ENCODE measurements at regions not wholly inside any gene's neighbourhood (a gene's known extent, or its start where the extent isn't known, plus 50 kb on each side); places are given as distances from the start of the nearest gene placed in this dataset.
"Not testable (repeated sequence)": the region's sequence is repeated elsewhere in the genome, so short reads cannot be mapped to it uniquely, and the experiment has no call there.

DNA sequence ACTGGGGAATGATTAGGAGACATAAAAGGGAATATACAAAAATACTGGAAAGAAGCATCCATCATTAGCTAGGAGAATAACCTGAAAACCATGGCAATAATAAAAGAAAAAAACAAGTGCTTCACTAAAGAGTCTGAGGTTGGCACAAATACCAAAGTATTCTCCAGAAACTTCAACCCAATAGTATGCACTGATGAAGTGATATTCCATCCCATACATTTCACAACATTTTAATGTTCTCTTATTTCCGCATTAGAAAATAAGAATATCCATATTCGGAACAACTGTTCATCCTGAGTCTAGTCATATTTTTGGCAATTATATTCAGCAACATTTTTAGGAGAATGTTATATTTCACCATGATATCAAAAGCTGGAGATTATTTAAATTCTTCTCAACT, 116.2 kb downstream of the POSTN start:
- no peak overlapping the region for H3K27ac Mint-ChIP-seq
- no peaks in the 10 kb centered on the region for H3K27me3 Mint-ChIP-seq
- H3K9me3 Mint-ChIP-seq = no peaks in the 10 kb centered on the region
- H3K4me1 Mint-ChIP-seq = no peaks in the 10 kb centered on the region
- no peak for ATAC-seq
- no peaks in the 10 kb centered on the region for H3K36me3 Mint-ChIP-seq
- no peak overlapping the region for H3K4me3 Mint-ChIP-seq

- ATAC-seq = no peak
- Mint-ChIP-seq H3K27ac (no peak overlapping the region), H3K36me3 (no peaks in the 10 kb centered on the region), H3K9me3 (no peaks in the 10 kb centered on the region), H3K27me3 (no peaks in the 10 kb centered on the region), H3K4me3 (no peak overlapping the region), H3K4me1 (no peaks in the 10 kb centered on the region)
Measured at GRCh38 chr13:37481885-37482227, 116.7 kb downstream of the POSTN start.

DNA sequence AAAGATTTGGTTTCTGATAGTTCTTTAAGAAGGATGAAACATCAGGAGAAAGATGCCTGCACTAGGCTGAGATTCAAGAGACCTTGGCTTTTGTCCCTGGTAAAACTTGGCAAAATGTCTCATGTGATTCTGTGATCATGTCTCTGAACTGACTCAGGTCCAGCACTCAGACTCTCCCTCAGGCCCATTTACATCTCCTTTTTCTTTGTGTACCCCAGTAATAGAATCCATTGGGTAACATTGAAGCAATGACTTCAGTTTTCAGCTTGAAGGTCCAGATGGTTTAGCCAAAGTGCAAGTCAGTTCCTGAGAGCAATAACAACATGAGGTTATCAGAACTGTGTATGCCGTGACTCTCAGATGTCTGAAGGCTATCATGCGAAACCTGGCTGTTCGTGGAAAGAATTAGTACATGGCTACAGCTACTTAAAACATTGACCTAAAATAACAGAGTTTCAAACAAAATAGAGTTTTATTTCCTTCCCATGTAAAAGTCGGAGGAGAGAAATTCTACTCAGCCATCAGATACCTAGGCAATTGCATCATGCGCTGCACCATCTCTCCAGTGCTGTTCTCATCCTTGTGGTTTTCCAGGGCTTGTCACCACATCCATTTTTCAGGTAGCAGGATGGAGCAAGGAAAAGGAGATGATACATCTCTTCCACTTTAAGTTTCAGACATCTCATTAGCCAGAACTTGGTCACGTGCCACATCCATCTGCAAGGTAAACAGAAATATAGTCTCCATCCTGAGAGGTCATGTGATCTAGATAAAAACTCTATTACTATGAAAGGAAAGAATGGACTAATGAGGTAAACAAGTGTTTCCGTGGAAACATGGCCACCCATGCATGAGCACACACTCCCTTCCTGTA, 117.3 kb downstream of the POSTN start:
- Mint-ChIP-seq H3K27me3 (no peaks in the 10 kb centered on the region), H3K4me3 (no peak overlapping the region), H3K36me3 (no peaks in the 10 kb centered on the region), H3K9me3 (no peaks in the 10 kb centered on the region), H3K27ac (no peak overlapping the region), H3K4me1 (no peaks in the 10 kb centered on the region)
- ATAC-seq = no peak

DNA sequence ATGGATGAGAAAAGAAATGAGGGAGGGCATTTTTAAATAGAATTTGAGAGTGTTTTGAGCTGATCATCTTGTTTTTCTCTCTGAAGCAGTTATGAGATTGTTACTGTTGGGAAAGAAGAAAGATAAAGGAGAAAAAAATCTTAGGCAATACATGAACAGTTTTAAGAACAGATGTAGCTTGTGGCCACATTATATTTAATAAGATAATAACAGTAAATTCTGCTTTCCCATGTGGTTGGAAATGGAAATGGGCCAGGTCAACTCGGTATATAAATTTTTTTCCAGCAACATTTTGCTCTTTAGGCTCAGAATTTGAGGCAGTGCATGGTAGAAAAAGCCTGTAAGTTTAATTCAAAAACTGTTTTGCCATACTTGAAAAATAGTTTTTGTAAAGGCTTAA, 118.7 kb downstream of the POSTN start:
- Mint-ChIP-seq H3K4me3 (no peak overlapping the region), H3K27ac (no peak overlapping the region), H3K27me3 (no peaks in the 10 kb centered on the region), H3K9me3 (no peaks in the 10 kb centered on the region), H3K4me1 (no peaks in the 10 kb centered on the region), H3K36me3 (no peaks in the 10 kb centered on the region)
- no peak for ATAC-seq

- Mint-ChIP-seq H3K27me3 (no peaks in the 10 kb centered on the region), H3K27ac (no peak overlapping the region), H3K4me1 (no peaks in the 10 kb centered on the region), H3K36me3 (no peaks in the 10 kb centered on the region), H3K4me3 (no peak overlapping the region), H3K9me3 (no peaks in the 10 kb centered on the region)
- no peak for ATAC-seq
Measured at GRCh38 chr13:37476874-37477273, 121.7 kb downstream of the POSTN start.

- Mint-ChIP-seq H3K4me1 (no peaks in the 10 kb centered on the region), H3K36me3 (no peaks in the 10 kb centered on the region), H3K4me3 (no peak overlapping the region), H3K27me3 (no peaks in the 10 kb centered on the region), H3K9me3 (no peaks in the 10 kb centered on the region), H3K27ac (no peak overlapping the region)
- no peak for ATAC-seq
Measured at GRCh38 chr13:37475966-37476365, 122.6 kb downstream of the POSTN start.

GRCh38 chr13:37475151-37475550, 123.4 kb downstream of the POSTN start:
- no peaks in the 10 kb centered on the region for H3K9me3 Mint-ChIP-seq
- no peaks in the 10 kb centered on the region for H3K4me1 Mint-ChIP-seq
- H3K36me3 Mint-ChIP-seq = no peaks in the 10 kb centered on the region
- no peaks in the 10 kb centered on the region for H3K27me3 Mint-ChIP-seq
- no peak overlapping the region for H3K27ac Mint-ChIP-seq
- H3K4me3 Mint-ChIP-seq = no peak overlapping the region
- no peak for ATAC-seq

DNA sequence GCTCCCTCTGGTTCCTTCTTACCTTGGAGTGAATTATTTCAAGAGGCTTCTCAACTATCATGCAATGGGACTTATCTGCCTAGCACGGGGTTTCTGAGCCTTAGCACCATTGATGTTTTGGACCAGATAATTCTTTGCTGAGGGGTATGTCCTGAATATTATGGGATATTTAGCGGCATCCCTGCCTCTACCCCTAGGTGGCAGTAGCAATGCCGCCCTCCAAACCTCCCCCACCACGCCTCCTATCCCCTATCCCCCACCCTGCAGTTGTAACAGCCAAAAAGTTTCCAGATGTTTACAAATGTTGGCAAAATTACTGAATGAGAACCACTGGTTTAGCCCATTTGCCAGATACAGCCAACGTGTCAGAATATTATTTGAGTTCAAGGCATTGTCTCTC, 125.5 kb downstream of the POSTN start:
- Mint-ChIP-seq H3K9me3 (no peaks in the 10 kb centered on the region), H3K36me3 (no peaks in the 10 kb centered on the region), H3K4me3 (no peak overlapping the region), H3K27me3 (no peaks in the 10 kb centered on the region), H3K4me1 (no peaks in the 10 kb centered on the region), H3K27ac (no peak overlapping the region)
- ATAC-seq = no peak

- H3K27me3 Mint-ChIP-seq, H3K36me3 Mint-ChIP-seq, H3K9me3 Mint-ChIP-seq, H3K27ac Mint-ChIP-seq, ATAC-seq, H3K4me3 Mint-ChIP-seq, H3K4me1 Mint-ChIP-seq: not testable (repeated sequence)
Measured at GRCh38 chr13:37472266-37472665, 126.3 kb downstream of the POSTN start.

GRCh38 chr13:37460166-37460565, 138.4 kb downstream of the POSTN start:
- Mint-ChIP-seq H3K36me3 (no peaks in the 10 kb centered on the region), H3K27me3 (no peaks in the 10 kb centered on the region)

GRCh38 chr13:37457612-37458011, 141.0 kb downstream of the POSTN start:
- no peaks in the 10 kb centered on the region for H3K36me3 Mint-ChIP-seq
- ATAC-seq = no peak
- H3K27ac Mint-ChIP-seq = no peak overlapping the region
- H3K4me1 Mint-ChIP-seq = no peaks in the 10 kb centered on the region
- H3K4me3 Mint-ChIP-seq = no peak overlapping the region
- peaks cover 3% of the 10 kb centered on the region for H3K9me3 Mint-ChIP-seq
- H3K27me3 Mint-ChIP-seq = no peaks in the 10 kb centered on the region

More at GRCh38 chr13:37460166-37460565, 138.4 kb downstream of the POSTN start:
- Mint-ChIP-seq H3K4me1 (no peaks in the 10 kb centered on the region), H3K27ac (no peak overlapping the region), H3K4me3 (no peak overlapping the region), H3K9me3 (no peaks in the 10 kb centered on the region)
- ATAC-seq = no peak

DNA sequence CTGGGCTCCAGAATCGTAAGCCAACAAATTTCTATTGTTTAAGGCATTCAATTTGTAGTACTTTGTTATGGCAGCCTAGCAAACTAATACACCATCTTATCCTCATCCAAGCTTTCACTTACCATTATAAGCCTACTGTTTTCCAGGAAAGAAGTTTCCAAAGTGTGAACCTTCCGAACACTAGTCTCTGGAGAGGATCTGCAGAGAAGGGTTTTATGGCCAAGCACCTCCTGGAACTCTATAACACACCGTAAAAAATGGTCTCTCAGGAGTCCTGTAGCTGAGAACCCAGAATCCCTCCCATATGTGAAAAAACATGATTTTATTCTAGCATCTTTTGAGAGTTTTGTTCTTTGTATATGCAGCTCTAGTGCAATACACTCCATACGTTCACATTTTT, 142.1 kb downstream of the POSTN start:
- H3K27ac Mint-ChIP-seq = no peak overlapping the region
- peaks cover 3% of the 10 kb centered on the region for H3K9me3 Mint-ChIP-seq
- no peaks in the 10 kb centered on the region for H3K36me3 Mint-ChIP-seq
- no peaks in the 10 kb centered on the region for H3K4me1 Mint-ChIP-seq
- ATAC-seq = no peak
- H3K27me3 Mint-ChIP-seq = no peaks in the 10 kb centered on the region
- H3K4me3 Mint-ChIP-seq = no peak overlapping the region

GRCh38 chr13:37456041-37456440, 142.5 kb downstream of the POSTN start:
- Mint-ChIP-seq H3K36me3 (no peaks in the 10 kb centered on the region), H3K4me1 (no peaks in the 10 kb centered on the region), H3K4me3 (no peak overlapping the region), H3K27ac (no peak overlapping the region), H3K27me3 (no peaks in the 10 kb centered on the region), H3K9me3 (peaks cover 3% of the 10 kb centered on the region)
- ATAC-seq = no peak

DNA sequence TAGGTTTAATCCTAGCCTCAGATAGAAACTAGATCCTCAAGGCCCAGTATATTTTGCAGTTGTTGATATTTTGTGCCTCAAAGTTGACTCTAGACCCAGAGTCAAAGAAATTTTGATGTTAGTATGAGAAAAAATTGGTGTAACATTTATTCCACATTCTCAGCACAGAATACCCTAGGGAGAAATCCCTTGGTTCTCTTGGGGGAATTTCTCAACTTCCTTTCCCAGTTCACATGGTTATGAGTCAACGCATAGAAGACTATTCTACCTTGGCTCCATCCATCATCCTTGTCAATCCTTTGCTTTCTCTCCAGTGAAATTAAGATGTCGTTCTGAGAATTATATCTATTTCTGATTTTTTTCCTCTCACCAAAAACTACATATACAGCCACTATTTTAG, 145.3 kb downstream of the POSTN start:
- Mint-ChIP-seq H3K27ac (no peak overlapping the region), H3K36me3 (no peaks in the 10 kb centered on the region), H3K9me3 (peaks cover 3% of the 10 kb centered on the region), H3K4me1 (no peaks in the 10 kb centered on the region), H3K4me3 (no peak overlapping the region), H3K27me3 (no peaks in the 10 kb centered on the region)
- ATAC-seq = no peak

DNA sequence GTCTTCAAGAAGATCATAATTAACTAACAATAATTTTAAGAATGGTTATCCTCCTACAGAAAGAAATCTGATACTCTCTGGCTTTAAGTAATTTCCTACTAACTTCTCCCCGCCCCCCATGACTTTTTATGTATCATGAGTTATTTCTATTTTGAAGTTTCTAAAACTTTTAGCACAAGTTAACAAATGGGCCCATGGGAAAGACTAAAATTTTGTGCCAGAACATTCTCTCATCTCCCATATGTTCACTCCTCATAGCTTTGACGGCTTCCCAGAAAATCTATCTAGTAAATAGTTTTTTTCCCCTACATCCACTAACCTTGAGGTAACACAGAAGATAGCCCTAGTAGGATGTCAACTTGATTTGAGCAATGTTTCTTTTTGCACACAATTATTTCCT, 148.3 kb downstream of the POSTN start:
- H3K27ac Mint-ChIP-seq = no peak overlapping the region
- no peaks in the 10 kb centered on the region for H3K36me3 Mint-ChIP-seq

DNA sequence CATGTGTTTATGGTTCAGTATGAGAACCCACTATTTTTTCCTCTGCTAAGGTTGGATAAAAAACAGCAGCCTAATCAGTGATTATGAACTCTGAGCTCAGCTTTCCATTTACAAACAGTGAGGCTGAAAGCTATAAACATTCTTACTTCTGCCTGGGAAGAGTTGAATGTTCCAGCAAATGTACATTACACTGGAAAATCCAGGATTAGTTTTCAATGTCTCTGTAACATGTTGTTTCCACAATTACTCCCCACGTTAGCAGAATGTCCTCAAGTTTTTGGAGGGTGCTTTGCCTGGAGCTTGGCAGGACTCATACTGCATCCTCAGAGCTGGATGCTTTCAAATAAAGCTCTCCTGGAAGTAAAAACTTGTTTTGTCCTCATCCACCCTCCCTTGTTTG, 150.4 kb downstream of the POSTN start:
- no peaks in the 10 kb centered on the region for H3K27me3 Mint-ChIP-seq
- H3K27ac Mint-ChIP-seq = no peak overlapping the region
- H3K9me3 Mint-ChIP-seq = no peaks in the 10 kb centered on the region
- no peaks in the 10 kb centered on the region for H3K4me1 Mint-ChIP-seq
- ATAC-seq = no peak
- H3K36me3 Mint-ChIP-seq = no peaks in the 10 kb centered on the region
- H3K4me3 Mint-ChIP-seq = no peak overlapping the region

More for the DNA sequence above, 148.3 kb downstream of the POSTN start:
- no peaks in the 10 kb centered on the region for H3K4me1 Mint-ChIP-seq
- H3K27me3 Mint-ChIP-seq = no peaks in the 10 kb centered on the region
- no peak for ATAC-seq
- H3K4me3 Mint-ChIP-seq = no peak overlapping the region
- peaks cover 3% of the 10 kb centered on the region for H3K9me3 Mint-ChIP-seq
